Endodermal cell (in vitro differentiated cells): ENCODE measurements at regions not wholly inside any gene's neighbourhood (a gene's known extent, or its start where the extent isn't known, plus 50 kb on each side); places are given as distances from the start of the nearest gene placed in this dataset.

Experiments used
- DNase-seq: peaks from one replicate; pipeline ENCODE4 v3.0.0-alpha.2; 2017
- H3K27ac ChIP-seq: 2 replicates; pipeline ENCODE4 v1.5.1; 2013; ENCODE audit warnings: mild to moderate bottlenecking, low read depth, low read length, moderate library complexity
- H3K27me3 ChIP-seq: 2 replicates; pipeline ENCODE4 v1.6.1; 2013; ENCODE audit warnings: mild to moderate bottlenecking, low read length, moderate library complexity; ENCODE audit not compliant: insufficient read depth, control insufficient read depth, poor library complexity, severe bottlenecking
- H3K36me3 ChIP-seq: 2 replicates; pipeline ENCODE4 v1.7.0; 2013; ENCODE audit warnings: mild to moderate bottlenecking, low read length, moderate library complexity; ENCODE audit not compliant: control insufficient read depth, insufficient read depth
- H3K4me1 ChIP-seq: one replicate; pipeline ENCODE4 v1.7.0; 2013; ENCODE audit warnings: low read length; ENCODE audit not compliant: control insufficient read depth, insufficient read depth
- H3K4me3 ChIP-seq: 2 replicates; pipeline ENCODE4 v1.5.1; 2013; ENCODE audit warnings: mild to moderate bottlenecking, low read length, moderate library complexity
- H3K9ac ChIP-seq: 2 replicates; pipeline ENCODE4 v1.6.1; 2013; ENCODE audit warnings: mild to moderate bottlenecking, low read length, moderate library complexity; ENCODE audit not compliant: poor library complexity, severe bottlenecking; ENCODE audit errors: extremely low read depth
- H3K9me3 ChIP-seq: 2 replicates; pipeline ENCODE4 v1.6.1; 2013; ENCODE audit warnings: mild to moderate bottlenecking, low read length, moderate library complexity; ENCODE audit not compliant: control insufficient read depth
- H3K27ac Mint-ChIP-seq: 2 replicates; pipeline ENCODE4 v1.8.0; 2020; ENCODE audit warnings: mixed read lengths
- H3K27me3 Mint-ChIP-seq: 2 replicates; pipeline ENCODE4 v1.8.0; 2021; ENCODE audit warnings: mild to moderate bottlenecking, mixed read lengths; ENCODE audit not compliant: insufficient read depth
- H3K36me3 Mint-ChIP-seq: 2 replicates; pipeline ENCODE4 v1.8.0; 2020; ENCODE audit warnings: low read depth, mixed read lengths
- H3K4me1 Mint-ChIP-seq: 2 replicates; pipeline ENCODE4 v1.8.0; 2020; ENCODE audit warnings: mixed read lengths
- H3K4me3 Mint-ChIP-seq: 2 replicates; pipeline ENCODE4 v1.8.0; 2020; ENCODE audit warnings: mild to moderate bottlenecking, moderate library complexity, mixed read lengths
- H3K9me3 Mint-ChIP-seq: 2 replicates; pipeline ENCODE4 v1.8.0; 2020; ENCODE audit warnings: mild to moderate bottlenecking, mixed read lengths
- CTCF ChIP-seq: fragments of 200-600 bp; sonication (generic); conservative IDR thresholded peaks from 2 replicates; pipeline ENCODE4 v1.5.0; 2021; ENCODE audit warnings: antibody characterized with exemption, mild to moderate bottlenecking
- WGBS, 2 experiments: methylation state at CpG; one replicate each; pipeline versions ENCODE4 v1.1.5 to v1.1.7; 2013; ENCODE audit warnings: missing lambda C conversion rate in 2 of 2, mixed read lengths in 1 of 2; ENCODE audit not compliant: insufficient coverage in 1 of 2, insufficient read length in 1 of 2; 5-methylcytosine and 5-hydroxymethylcytosine counted together

GRCh38 chrX:45716750-45717149, 516.1 kb upstream of the DIPK2B start:
- WGBS, 2 experiments: 87% methylated on average over 2 of the region's 3 CpGs; no CpG with 5 or more reads in 1 of the 2 experiments
- H3K27ac ChIP-seq: no peak overlapping the region
- TF ChIP-seq CTCF: no peak

GRCh38 chrX:45715748-45716147, 515.1 kb upstream of the DIPK2B start:
- peaks cover 52% of the 10 kb centered on the region for H3K9me3 Mint-ChIP-seq
- Histone ChIP-seq H3K27me3 (no peaks in the 10 kb centered on the region), H3K27ac (no peak overlapping the region), H3K9me3 (no peaks in the 10 kb centered on the region), H3K4me3 (no peak overlapping the region), H3K36me3 (no peaks in the 10 kb centered on the region), H3K4me1 (no peaks in the 10 kb centered on the region), H3K9ac (no peak overlapping the region)
- 89% methylated on average over 1 of the region's 1 CpG; no CpG with 5 or more reads in 1 of the 2 experiments for WGBS, 2 experiments
- no peaks in the 10 kb centered on the region for H3K4me1 Mint-ChIP-seq
- no peak for TF ChIP-seq CTCF
- H3K36me3 Mint-ChIP-seq: no peaks in the 10 kb centered on the region
- H3K4me3 Mint-ChIP-seq: no peak overlapping the region
- H3K27me3 Mint-ChIP-seq: no peaks in the 10 kb centered on the region
- DNase-seq: no peak
- H3K27ac Mint-ChIP-seq: no peak overlapping the region

More at GRCh38 chrX:45716750-45717149, 516.1 kb upstream of the DIPK2B start:
- no peak overlapping the region for H3K9ac ChIP-seq
- H3K36me3 Mint-ChIP-seq: no peaks in the 10 kb centered on the region
- H3K4me3 ChIP-seq: no peak overlapping the region
- no peaks in the 10 kb centered on the region for H3K4me1 ChIP-seq
- H3K4me3 Mint-ChIP-seq: no peak overlapping the region
- DNase-seq: no peak
- no peaks in the 10 kb centered on the region for H3K36me3 ChIP-seq
- no peaks in the 10 kb centered on the region for H3K4me1 Mint-ChIP-seq
- no peak overlapping the region for H3K27ac Mint-ChIP-seq
- H3K9me3 Mint-ChIP-seq: peaks cover 47% of the 10 kb centered on the region
- H3K27me3 ChIP-seq: no peaks in the 10 kb centered on the region
- H3K27me3 Mint-ChIP-seq: no peaks in the 10 kb centered on the region
- H3K9me3 ChIP-seq: no peaks in the 10 kb centered on the region

- H3K27me3 Mint-ChIP-seq: no peaks in the 10 kb centered on the region
- WGBS, 2 experiments: 90% methylated on average over 3 of the region's 3 CpGs; no CpG with 5 or more reads in 1 of the 2 experiments
- H3K27ac ChIP-seq: no peak overlapping the region
- H3K9me3 Mint-ChIP-seq: peaks cover 55% of the 10 kb centered on the region
- H3K4me1 ChIP-seq: no peaks in the 10 kb centered on the region
- no peak overlapping the region for H3K9ac ChIP-seq
- no peak overlapping the region for H3K27ac Mint-ChIP-seq
- DNase-seq: no peak
- TF ChIP-seq CTCF: no peak
- no peak overlapping the region for H3K4me3 ChIP-seq
- no peaks in the 10 kb centered on the region for H3K36me3 Mint-ChIP-seq
- no peaks in the 10 kb centered on the region for H3K36me3 ChIP-seq
- H3K27me3 ChIP-seq: no peaks in the 10 kb centered on the region
- no peaks in the 10 kb centered on the region for H3K9me3 ChIP-seq
- no peaks in the 10 kb centered on the region for H3K4me1 Mint-ChIP-seq
- H3K4me3 Mint-ChIP-seq: no peak overlapping the region
These were observed 514.2 kb upstream of the DIPK2B start for GRCh38 chrX:45714866-45715265.
